HG02884 (cell line): ENCODE measurements at regions not wholly inside any gene's neighbourhood (a gene's known extent, or its start where the extent isn't known, plus 50 kb on each side); places are given as distances from the start of the nearest gene placed in this dataset.
A peak's percentile ranks its signal among the peaks of the same experiment; 100 is the strongest.

Source experiments
- ATAC-seq: cut with Tn5 transposase; IDR thresholded peaks from one replicate; pipeline ENCODE4 v1.9.1; 2021; ENCODE audit warnings: mild to moderate bottlenecking, moderate library complexity; ENCODE audit not compliant: unreplicated experiment

- no peak for ATAC-seq
These were observed 389.4 kb downstream of the DIPK2A start for GRCh38 chr3:144361002-144361401.

GRCh38 chr3:144362126-144362525, 390.5 kb downstream of the DIPK2A start:
- ATAC-seq, result no peak

GRCh38 chr3:144363856-144364255, 392.2 kb downstream of the DIPK2A start:
- ATAC-seq, result no peak

- ATAC-seq, result no peak
These were observed 393.1 kb downstream of the DIPK2A start for GRCh38 chr3:144364737-144365136.

- ATAC-seq, result no peak
These were observed 397.7 kb downstream of the DIPK2A start for GRCh38 chr3:144369129-144369879.

GRCh38 chr3:144375088-144375487, 403.5 kb downstream of the DIPK2A start:
- no peak for ATAC-seq

GRCh38 chr3:144380849-144381248, 409.2 kb downstream of the DIPK2A start:
- ATAC-seq, result no peak

GRCh38 chr3:144381607-144382006, 410.0 kb downstream of the DIPK2A start:
- no peak for ATAC-seq

GRCh38 chr3:144384241-144384979, 412.8 kb downstream of the DIPK2A start:
- ATAC-seq, result no peak

- ATAC-seq, result no peak
These were observed 419.2 kb downstream of the DIPK2A start for GRCh38 chr3:144390786-144391185.

GRCh38 chr3:144391236-144391635, 419.6 kb downstream of the DIPK2A start:
- ATAC-seq, result no peak

- ATAC-seq, result no peak
These were observed 422.4 kb downstream of the DIPK2A start for GRCh38 chr3:144394032-144394431.

GRCh38 chr3:144402430-144402829, 430.8 kb downstream of the DIPK2A start:
- no peak for ATAC-seq

GRCh38 chr3:144403040-144403457, 431.4 kb downstream of the DIPK2A start:
- no peak for ATAC-seq

GRCh38 chr3:144407335-144407734, 435.7 kb downstream of the DIPK2A start:
- ATAC-seq, result no peak

- no peak for ATAC-seq
These were observed 437.7 kb downstream of the DIPK2A start for GRCh38 chr3:144409319-144409718.

- no peak for ATAC-seq
These were observed 441.4 kb downstream of the DIPK2A start for GRCh38 chr3:144413068-144413467.

GRCh38 chr3:144415492-144415891, 443.9 kb downstream of the DIPK2A start:
- ATAC-seq, result no peak

GRCh38 chr3:144424606-144425005, 453.0 kb downstream of the DIPK2A start:
- no peak for ATAC-seq

- ATAC-seq, result no peak
These were observed 454.7 kb downstream of the DIPK2A start for GRCh38 chr3:144426366-144426765.

- no peak for ATAC-seq
These were observed 455.3 kb downstream of the DIPK2A start for GRCh38 chr3:144426967-144427366.

GRCh38 chr3:144429719-144430121, 458.1 kb downstream of the DIPK2A start:
- ATAC-seq, result peak; percentile 67
